ENCODE measurements at regions not wholly inside any gene's neighbourhood (a gene's known extent, or its start where the extent isn't known, plus 50 kb on each side); places are given as distances from the start of the nearest gene placed in this dataset.

DNA sequence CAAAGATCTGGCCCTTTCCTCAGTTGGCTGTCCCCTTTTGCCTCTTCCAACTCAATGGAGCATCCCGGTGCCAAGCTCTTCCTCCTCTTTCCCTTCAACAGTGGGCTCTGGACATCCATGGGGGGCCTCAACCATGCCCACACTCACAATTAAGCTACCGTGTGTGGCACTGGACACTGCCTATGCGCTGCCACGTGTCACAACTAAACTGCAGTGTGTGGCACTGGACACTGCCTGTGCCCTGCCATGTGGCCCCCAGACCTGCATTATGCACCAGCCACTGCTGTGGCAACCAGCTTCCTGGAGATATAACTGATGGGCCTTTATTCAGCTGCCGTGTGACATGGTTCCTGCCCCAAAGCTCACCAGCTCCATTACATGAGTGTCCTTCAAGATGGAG is 179.1 kb downstream of the KCNA5 start:
- Histone ChIP-seq H3K4me1 (no peaks in the 10 kb centered on the region), H3K27ac (no peak overlapping the region), H3K4me3 (no peak overlapping the region), H3K9me3 (no peaks in the 10 kb centered on the region), H3K27me3 (no peaks in the 10 kb centered on the region), H3K36me3 (replicated peaks in 1 of 2; ENCODE audit: insufficient read depth in 1 of 2, low read depth in 2 of 2) (no peaks in the 10 kb centered on the region)
- TF ChIP-seq, protein P1, sequence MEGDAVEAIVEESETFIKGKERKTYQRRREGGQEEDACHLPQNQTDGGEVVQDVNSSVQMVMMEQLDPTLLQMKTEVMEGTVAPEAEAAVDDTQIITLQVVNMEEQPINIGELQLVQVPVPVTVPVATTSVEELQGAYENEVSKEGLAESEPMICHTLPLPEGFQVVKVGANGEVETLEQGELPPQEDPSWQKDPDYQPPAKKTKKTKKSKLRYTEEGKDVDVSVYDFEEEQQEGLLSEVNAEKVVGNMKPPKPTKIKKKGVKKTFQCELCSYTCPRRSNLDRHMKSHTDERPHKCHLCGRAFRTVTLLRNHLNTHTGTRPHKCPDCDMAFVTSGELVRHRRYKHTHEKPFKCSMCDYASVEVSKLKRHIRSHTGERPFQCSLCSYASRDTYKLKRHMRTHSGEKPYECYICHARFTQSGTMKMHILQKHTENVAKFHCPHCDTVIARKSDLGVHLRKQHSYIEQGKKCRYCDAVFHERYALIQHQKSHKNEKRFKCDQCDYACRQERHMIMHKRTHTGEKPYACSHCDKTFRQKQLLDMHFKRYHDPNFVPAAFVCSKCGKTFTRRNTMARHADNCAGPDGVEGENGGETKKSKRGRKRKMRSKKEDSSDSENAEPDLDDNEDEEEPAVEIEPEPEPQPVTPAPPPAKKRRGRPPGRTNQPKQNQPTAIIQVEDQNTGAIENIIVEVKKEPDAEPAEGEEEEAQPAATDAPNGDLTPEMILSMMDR (IDR thresholded peaks at IDR 0.05) = no peak
- no peak for TF ChIP-seq POLR2A (IDR thresholded peaks at IDR 0.05)
- 73 to 80% methylated on average over 5 of the region's 5 CpGs for WGBS, 2 donors
- ATAC-seq (no peak), DNase-seq (no peak)
- intact Hi-C loops (cut with DNase I) = no loop called here

DNA sequence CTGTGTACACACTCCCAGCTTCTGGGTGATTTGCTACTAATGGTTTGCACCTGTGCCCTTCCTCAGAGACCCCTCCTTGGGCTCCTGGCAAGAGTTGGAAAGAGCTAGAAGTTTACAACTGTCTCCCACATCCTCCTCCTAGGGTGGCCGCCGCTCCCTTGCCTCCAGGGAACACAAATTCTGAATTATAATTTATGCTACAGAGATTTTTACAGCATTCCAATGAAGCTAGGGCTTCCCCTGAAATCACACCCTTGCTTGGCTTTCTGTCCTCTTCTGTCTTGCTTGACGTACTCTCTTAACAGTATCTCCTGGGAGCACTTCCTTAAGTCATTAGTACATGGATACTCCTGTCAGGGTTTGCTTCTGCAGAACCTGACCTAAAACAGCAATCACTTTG is 180.2 kb downstream of the KCNA5 start:
- DNase-seq = no peak
- no peaks in the 10 kb centered on the region for H3K9me3 ChIP-seq
- 76 to 92% methylated on average over 3 of the region's 3 CpGs for WGBS, 2 donors
- no peak overlapping the region for H3K4me3 ChIP-seq
- intact Hi-C loops (cut with DNase I) = no loop called here
- H3K27ac ChIP-seq = no peak overlapping the region
- no peak for ATAC-seq
- TF ChIP-seq POLR2A (IDR thresholded peaks at IDR 0.05) = no peak
- TF ChIP-seq, protein P1 (IDR thresholded peaks at IDR 0.05) = no peak
- H3K36me3 ChIP-seq (replicated peaks in 1 of 2; ENCODE audit: insufficient read depth in 1 of 2, low read depth in 2 of 2) = no peaks in the 10 kb centered on the region
- H3K27me3 ChIP-seq = no peaks in the 10 kb centered on the region
- no peaks in the 10 kb centered on the region for H3K4me1 ChIP-seq

DNA sequence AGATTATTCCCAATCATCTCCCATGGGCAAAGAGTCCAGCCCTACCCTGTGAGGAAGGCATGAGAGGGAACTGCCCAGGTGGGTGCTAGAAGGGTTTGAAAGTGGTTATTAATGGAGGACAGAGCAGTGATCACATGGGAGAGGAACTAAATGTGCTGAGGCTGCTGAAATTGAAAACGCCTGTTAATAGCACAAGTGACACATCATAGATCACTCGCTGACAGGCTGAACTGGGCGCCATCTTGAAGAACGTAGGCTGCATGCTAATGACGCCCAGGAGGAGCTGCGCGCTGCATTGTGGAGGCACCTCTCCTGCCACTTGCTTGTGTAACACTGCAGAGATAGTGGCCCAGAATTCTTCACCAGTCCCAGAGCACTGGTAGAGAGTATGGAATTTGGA is 182.9 kb downstream of the KCNA5 start:
- no peak for DNase-seq
- intact Hi-C loops (cut with DNase I) = no loop called here
- WGBS, 2 donors = 81 to 85% methylated on average over 7 of the region's 7 CpGs
- Histone ChIP-seq H3K27ac (no peak overlapping the region), H3K4me1 (no peaks in the 10 kb centered on the region), H3K36me3 (replicated peaks in 1 of 2; ENCODE audit: insufficient read depth in 1 of 2, low read depth in 2 of 2) (no peaks in the 10 kb centered on the region), H3K9me3 (no peaks in the 10 kb centered on the region), H3K27me3 (no peaks in the 10 kb centered on the region), H3K4me3 (no peak overlapping the region)
- TF ChIP-seq POLR2A (IDR thresholded peaks at IDR 0.05) = no peak
- TF ChIP-seq, protein P1 (IDR thresholded peaks at IDR 0.05) = no peak
- ATAC-seq = no peak

DNA sequence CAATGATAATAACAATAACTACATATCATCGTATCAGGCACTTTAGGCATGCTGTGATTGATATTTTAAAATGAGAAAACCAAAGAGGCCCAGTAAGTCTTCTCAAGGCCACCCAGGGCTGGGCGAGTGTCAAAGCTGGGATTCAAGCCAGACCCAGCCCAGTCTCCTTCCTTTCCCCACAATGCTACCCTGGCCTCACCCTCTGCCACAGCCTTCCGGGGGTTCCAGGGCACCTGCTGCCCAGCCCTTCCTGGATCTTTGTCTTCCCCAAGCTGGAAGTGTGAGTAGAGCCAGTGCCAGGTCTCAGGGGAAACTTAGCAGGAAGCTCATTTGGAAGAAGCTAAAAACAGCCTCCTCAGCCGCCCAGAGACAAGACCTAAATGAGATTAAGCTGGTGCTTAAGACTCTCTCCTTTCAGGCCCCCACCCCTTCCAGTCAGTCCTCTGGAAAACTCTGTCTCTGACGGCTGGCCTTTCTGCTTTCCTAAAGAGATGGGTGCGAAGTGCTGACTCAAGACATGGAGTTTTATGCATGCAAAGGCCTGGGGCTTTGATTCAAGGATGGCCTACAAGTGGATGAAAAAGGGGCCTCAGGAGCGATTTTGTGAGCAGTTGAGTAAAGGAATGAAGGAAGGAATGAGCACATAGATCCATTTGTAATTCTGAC is 184.2 kb downstream of the KCNA5 start:
- Histone ChIP-seq H3K9me3 (no peaks in the 10 kb centered on the region), H3K4me3 (no peak overlapping the region), H3K27ac (no peak overlapping the region), H3K36me3 (replicated peaks in 1 of 2; ENCODE audit: insufficient read depth in 1 of 2, low read depth in 2 of 2) (no peaks in the 10 kb centered on the region), H3K4me1 (no peaks in the 10 kb centered on the region), H3K27me3 (no peaks in the 10 kb centered on the region)
- 52 to 67% methylated on average over 7 of the region's 7 CpGs for WGBS, 2 donors
- ATAC-seq (peak; percentile 40), DNase-seq (no peak)
- TF ChIP-seq, protein P1 (IDR thresholded peaks at IDR 0.05) = no peak
- intact Hi-C loops (cut with DNase I) = no loop called here

DNA sequence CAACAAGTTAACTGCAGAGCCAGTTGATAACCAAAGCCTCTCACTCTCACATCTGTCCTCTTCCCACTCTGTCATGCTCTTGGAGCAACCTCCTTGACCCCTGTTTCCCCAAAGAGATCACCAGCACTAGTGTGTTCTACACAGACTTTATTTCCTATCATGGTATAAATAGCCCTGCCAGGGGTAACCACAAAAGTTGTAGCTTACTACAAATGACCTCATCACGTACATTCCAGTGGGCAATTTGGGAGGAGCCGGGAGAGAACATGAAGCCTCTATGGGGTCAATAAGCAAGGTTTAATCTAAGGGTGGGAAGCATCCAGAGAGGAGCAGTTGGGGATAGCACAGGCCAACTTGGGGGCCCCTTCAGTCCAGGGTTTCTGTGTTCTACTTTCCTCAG is 186.5 kb downstream of the KCNA5 start:
- intact Hi-C loops (cut with DNase I) = no loop called here
- Histone ChIP-seq H3K27me3 (no peaks in the 10 kb centered on the region), H3K27ac (no peak overlapping the region), H3K36me3 (replicated peaks in 1 of 2; ENCODE audit: insufficient read depth in 1 of 2, low read depth in 2 of 2) (no peaks in the 10 kb centered on the region), H3K9me3 (no peaks in the 10 kb centered on the region), H3K4me3 (no peak overlapping the region), H3K4me1 (no peaks in the 10 kb centered on the region)
- TF ChIP-seq POLR2A (IDR thresholded peaks at IDR 0.05) = no peak
- TF ChIP-seq, protein P1 (IDR thresholded peaks at IDR 0.05) = no peak
- DNase-seq (no peak), ATAC-seq (no peak)
- 68 to 73% methylated on average over 2 of the region's 2 CpGs for WGBS, 2 donors
